CD4-positive, CD25-positive, alpha-beta regulatory T cell (primary cell): ENCODE measurements at regions not wholly inside any gene's neighbourhood (a gene's known extent, or its start where the extent isn't known, plus 50 kb on each side); places are given as distances from the start of the nearest gene placed in this dataset.

Source experiments
- ATAC-seq, 2 donors: fragments of 150-1000 bp; cut with Tn5 transposase; one replicate each; pipeline ENCODE4 v1.10.0; 2021; ENCODE audit warnings: low read depth in 2 of 2, moderate number of reproducible peaks in 2 of 2, moderate library complexity in 1 of 2
- DNase-seq, 3 donors: peaks; one replicate each; pipeline versions ENCODE4 v3.0.0 to v3.0.0-alpha.2; 2012 to 2022; ENCODE audit warnings: mixed read lengths in 1 of 3
- H3K27ac ChIP-seq: one replicate; pipeline ENCODE4 v1.7.0; 2013; ENCODE audit warnings: mild to moderate bottlenecking, low read length; ENCODE audit not compliant: insufficient read depth, poor library complexity, severe bottlenecking
- H3K27me3 ChIP-seq: one replicate; pipeline ENCODE4 v1.7.0; 2013; ENCODE audit warnings: low read length; ENCODE audit not compliant: control insufficient read depth, insufficient read depth
- H3K36me3 ChIP-seq: one replicate; pipeline ENCODE4 v1.7.0; 2013; ENCODE audit warnings: mild to moderate bottlenecking, low read length, moderate library complexity; ENCODE audit not compliant: control insufficient read depth, insufficient read depth
- H3K4me1 ChIP-seq: 2 replicates; pipeline ENCODE4 v1.7.0; 2013; ENCODE audit warnings: mild to moderate bottlenecking, low read length; ENCODE audit not compliant: insufficient read depth, control insufficient read depth, poor library complexity, severe bottlenecking
- H3K4me3 ChIP-seq: one replicate; pipeline ENCODE4 v1.7.0; 2013; ENCODE audit warnings: low read depth, mild to moderate bottlenecking, low read length, moderate library complexity
- H3K9me3 ChIP-seq, 2 experiments: 1 replicate in 1 of 2; 2 replicates in 1 of 2; pipeline ENCODE4 v1.7.0; 2013; ENCODE audit warnings: low read length in 2 of 2, mild to moderate bottlenecking in 1 of 2, moderate library complexity in 1 of 2; ENCODE audit not compliant: control insufficient read depth in 2 of 2
- H3K27ac Mint-ChIP-seq, 3 donors: one replicate each; pipeline ENCODE4 v1.8.0; 2020 to 2022; ENCODE audit warnings: mild to moderate bottlenecking in 3 of 3, mixed read lengths in 3 of 3, moderate library complexity in 2 of 3
- H3K27me3 Mint-ChIP-seq: one replicate; pipeline ENCODE4 v1.8.0; 2022; ENCODE audit warnings: mild to moderate bottlenecking, mixed read lengths
- H3K36me3 Mint-ChIP-seq: one replicate; pipeline ENCODE4 v1.8.0; 2020; ENCODE audit warnings: mixed read lengths
- H3K4me1 Mint-ChIP-seq, 4 donors: one replicate each; pipeline ENCODE4 v1.8.0; 2020 to 2022; ENCODE audit warnings: mixed read lengths in 4 of 4, mild to moderate bottlenecking in 1 of 4
- H3K4me3 Mint-ChIP-seq, 4 donors: one replicate each; pipeline ENCODE4 v1.8.0; 2020 to 2022; ENCODE audit warnings: mild to moderate bottlenecking in 4 of 4, mixed read lengths in 4 of 4, moderate library complexity in 3 of 4
- H3K9me3 Mint-ChIP-seq, 7 donors: one replicate each; pipeline ENCODE4 v1.8.0; 2020 to 2022; ENCODE audit warnings: mixed read lengths in 7 of 7, mild to moderate bottlenecking in 3 of 7, moderate library complexity in 2 of 7

- H3K27ac ChIP-seq = no peak overlapping the region
- H3K36me3 ChIP-seq = no peaks in the 10 kb centered on the region
- Mint-ChIP-seq H3K9me3 (peaks cover 0 to 8% (median 4%) of the 10 kb centered on the region in 7 donors), H3K4me1 (peaks cover 0 to 1% (median 0%) of the 10 kb centered on the region in 4 donors), H3K36me3 (no peaks in the 10 kb centered on the region), H3K27ac (no peak overlapping the region), H3K27me3 (no peaks in the 10 kb centered on the region), H3K4me3 (no peak overlapping the region)
- no peaks in the 10 kb centered on the region for H3K9me3 ChIP-seq
- H3K4me1 ChIP-seq = no peaks in the 10 kb centered on the region
- H3K27me3 ChIP-seq = no peaks in the 10 kb centered on the region
- DNase-seq (no peak), ATAC-seq (no peak)
- H3K4me3 ChIP-seq = no peak overlapping the region
These were observed 121.5 kb downstream of the WSCD1 start for GRCh38 chr17:6191405-6192324.

- Histone ChIP-seq H3K27ac (no peak overlapping the region), H3K9me3 (no peaks in the 10 kb centered on the region), H3K27me3 (peaks cover 2% of the 10 kb centered on the region), H3K36me3 (no peaks in the 10 kb centered on the region), H3K4me3 (no peak overlapping the region), H3K4me1 (no peaks in the 10 kb centered on the region)
- DNase-seq (no peak), ATAC-seq (no peak)
- Mint-ChIP-seq H3K4me1 (no peaks in the 10 kb centered on the region), H3K36me3 (no peaks in the 10 kb centered on the region), H3K27ac (no peak overlapping the region), H3K4me3 (no peak overlapping the region), H3K9me3 (peaks cover 0 to 6% (median 0%) of the 10 kb centered on the region in 7 donors), H3K27me3 (peaks cover 11% of the 10 kb centered on the region)
These were observed 117.7 kb downstream of the WSCD1 start for GRCh38 chr17:6187836-6188235.

GRCh38 chr17:6186998-6187397 is 116.8 kb downstream of the WSCD1 start:
- no peak overlapping the region for H3K27ac Mint-ChIP-seq
- peaks cover 17% of the 10 kb centered on the region for H3K27me3 Mint-ChIP-seq
- Histone ChIP-seq H3K4me1 (no peaks in the 10 kb centered on the region), H3K9me3 (no peaks in the 10 kb centered on the region), H3K27me3 (peaks cover 2% of the 10 kb centered on the region), H3K4me3 (no peak overlapping the region), H3K36me3 (no peaks in the 10 kb centered on the region), H3K27ac (no peak overlapping the region)
- DNase-seq (no peak), ATAC-seq (no peak)
- peaks cover 0 to 3% (median 0%) of the 10 kb centered on the region in 7 donors for H3K9me3 Mint-ChIP-seq
- H3K4me3 Mint-ChIP-seq = no peak overlapping the region
- H3K4me1 Mint-ChIP-seq = no peaks in the 10 kb centered on the region
- H3K36me3 Mint-ChIP-seq = no peaks in the 10 kb centered on the region

GRCh38 chr17:6184508-6184907 is 114.3 kb downstream of the WSCD1 start:
- no peak for DNase-seq
- H3K27ac ChIP-seq = no peak overlapping the region
- H3K27me3 ChIP-seq = peaks cover 2% of the 10 kb centered on the region
- no peaks in the 10 kb centered on the region for H3K4me1 Mint-ChIP-seq
- H3K9me3 ChIP-seq = no peaks in the 10 kb centered on the region
- no peaks in the 10 kb centered on the region for H3K4me1 ChIP-seq
- peaks cover 20% of the 10 kb centered on the region for H3K27me3 Mint-ChIP-seq
- no peak for ATAC-seq
- H3K27ac Mint-ChIP-seq = no peak overlapping the region
- no peaks in the 10 kb centered on the region for H3K36me3 Mint-ChIP-seq
- no peak overlapping the region for H3K4me3 ChIP-seq
- peaks cover 0 to 3% (median 0%) of the 10 kb centered on the region in 7 donors for H3K9me3 Mint-ChIP-seq
- no peaks in the 10 kb centered on the region for H3K36me3 ChIP-seq
- no peak overlapping the region for H3K4me3 Mint-ChIP-seq

GRCh38 chr17:6179017-6179416 is 108.8 kb downstream of the WSCD1 start:
- Histone ChIP-seq H3K27ac (no peak overlapping the region), H3K4me3 (no peak overlapping the region), H3K4me1 (no peaks in the 10 kb centered on the region), H3K36me3 (no peaks in the 10 kb centered on the region), H3K9me3 (no peaks in the 10 kb centered on the region), H3K27me3 (no peaks in the 10 kb centered on the region)
- Mint-ChIP-seq H3K36me3 (no peaks in the 10 kb centered on the region), H3K4me1 (no peaks in the 10 kb centered on the region), H3K27ac (no peak overlapping the region), H3K9me3 (peaks cover 0 to 3% (median 0%) of the 10 kb centered on the region in 7 donors), H3K4me3 (no peak overlapping the region), H3K27me3 (peaks cover 14% of the 10 kb centered on the region)
- ATAC-seq (no peak), DNase-seq (no peak)

- DNase-seq (no peak), ATAC-seq (no peak)
- Mint-ChIP-seq H3K27me3 (peaks cover 9% of the 10 kb centered on the region), H3K4me3 (no peak overlapping the region), H3K27ac (no peak overlapping the region), H3K4me1 (no peaks in the 10 kb centered on the region), H3K36me3 (no peaks in the 10 kb centered on the region), H3K9me3 (peaks cover 0 to 4% (median 0%) of the 10 kb centered on the region in 7 donors)
- H3K27ac ChIP-seq = no peak overlapping the region
- no peaks in the 10 kb centered on the region for H3K36me3 ChIP-seq
- no peaks in the 10 kb centered on the region for H3K4me1 ChIP-seq
- no peaks in the 10 kb centered on the region for H3K9me3 ChIP-seq
- H3K4me3 ChIP-seq = no peak overlapping the region
- H3K27me3 ChIP-seq = no peaks in the 10 kb centered on the region
These were observed 107.9 kb downstream of the WSCD1 start for GRCh38 chr17:6177941-6178694.
